ENCODE measurements at regions not wholly inside any gene's neighbourhood (a gene's known extent, or its start where the extent isn't known, plus 50 kb on each side); places are given as distances from the start of the nearest gene placed in this dataset.

GRCh38 chr2:220857368-220857767 is 714.7 kb downstream of the EPHA4 start:
- Histone ChIP-seq H3K27ac (no peak overlapping the region), H3K27me3 (no peaks in the 10 kb centered on the region), H3K9me3 (no peaks in the 10 kb centered on the region), H3K4me3 (no peak overlapping the region), H3K4me1 (no peaks in the 10 kb centered on the region), H3K36me3 (no peaks in the 10 kb centered on the region)
- no peak for DNase-seq
- 69 to 70% methylated on average over 1 of the region's 1 CpG for WGBS, 2 donors
- TF ChIP-seq POLR2A (IDR thresholded peaks at IDR 0.05): no peak
- TF ChIP-seq, protein P1, sequence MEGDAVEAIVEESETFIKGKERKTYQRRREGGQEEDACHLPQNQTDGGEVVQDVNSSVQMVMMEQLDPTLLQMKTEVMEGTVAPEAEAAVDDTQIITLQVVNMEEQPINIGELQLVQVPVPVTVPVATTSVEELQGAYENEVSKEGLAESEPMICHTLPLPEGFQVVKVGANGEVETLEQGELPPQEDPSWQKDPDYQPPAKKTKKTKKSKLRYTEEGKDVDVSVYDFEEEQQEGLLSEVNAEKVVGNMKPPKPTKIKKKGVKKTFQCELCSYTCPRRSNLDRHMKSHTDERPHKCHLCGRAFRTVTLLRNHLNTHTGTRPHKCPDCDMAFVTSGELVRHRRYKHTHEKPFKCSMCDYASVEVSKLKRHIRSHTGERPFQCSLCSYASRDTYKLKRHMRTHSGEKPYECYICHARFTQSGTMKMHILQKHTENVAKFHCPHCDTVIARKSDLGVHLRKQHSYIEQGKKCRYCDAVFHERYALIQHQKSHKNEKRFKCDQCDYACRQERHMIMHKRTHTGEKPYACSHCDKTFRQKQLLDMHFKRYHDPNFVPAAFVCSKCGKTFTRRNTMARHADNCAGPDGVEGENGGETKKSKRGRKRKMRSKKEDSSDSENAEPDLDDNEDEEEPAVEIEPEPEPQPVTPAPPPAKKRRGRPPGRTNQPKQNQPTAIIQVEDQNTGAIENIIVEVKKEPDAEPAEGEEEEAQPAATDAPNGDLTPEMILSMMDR (IDR thresholded peaks at IDR 0.05): no peak
- intact Hi-C loops (cut with DNase I): no loop called here

- no peak for TF ChIP-seq POLR2A (IDR thresholded peaks at IDR 0.05)
- TF ChIP-seq, protein P1 (IDR thresholded peaks at IDR 0.05): peak in 1 of 6 experiments; percentile 12
- DNase-seq: no peak
- no peaks in the 10 kb centered on the region for H3K9me3 ChIP-seq
- WGBS, 2 donors: 73 to 81% methylated on average over 2 of the region's 2 CpGs
- H3K4me3 ChIP-seq: no peak overlapping the region
- intact Hi-C loops (cut with DNase I): no loop called here
- H3K4me1 ChIP-seq: no peaks in the 10 kb centered on the region
- H3K27ac ChIP-seq: no peak overlapping the region
- no peaks in the 10 kb centered on the region for H3K36me3 ChIP-seq
- H3K27me3 ChIP-seq: no peaks in the 10 kb centered on the region
Measured at GRCh38 chr2:220858101-220858500, 714.0 kb downstream of the EPHA4 start.

DNA sequence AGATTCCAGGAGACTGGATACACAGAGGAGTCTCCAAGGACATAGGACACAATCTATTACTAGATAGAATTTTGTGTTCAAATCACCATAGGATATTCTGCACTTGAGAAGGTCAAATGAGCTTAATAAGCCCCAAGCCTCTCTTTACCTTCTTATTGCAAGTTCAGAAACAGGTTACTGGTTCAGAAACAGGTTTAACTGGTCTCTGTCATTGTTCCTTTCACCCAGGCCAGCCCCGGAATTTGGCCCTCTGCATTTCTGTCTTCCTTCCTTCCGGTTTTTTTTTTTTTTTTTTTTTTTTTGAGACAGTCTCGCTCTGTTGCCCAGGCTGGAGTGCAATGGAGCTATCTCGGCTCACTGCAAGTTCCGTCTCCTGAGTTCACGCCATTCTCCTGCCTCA is 700.2 kb downstream of the EPHA4 start:
- Histone ChIP-seq H3K27ac (no peak overlapping the region), H3K9me3 (no peaks in the 10 kb centered on the region), H3K4me1 (peaks cover 0 to 7% (median 0%) of the 10 kb centered on the region in 3 donors), H3K27me3 (no peaks in the 10 kb centered on the region), H3K4me3 (no peak overlapping the region), H3K36me3 (no peaks in the 10 kb centered on the region)
- no peak for DNase-seq
- intact Hi-C loops (cut with DNase I): no loop called here
- TF ChIP-seq POLR2A (IDR thresholded peaks at IDR 0.05): no peak
- TF ChIP-seq, protein P1 (IDR thresholded peaks at IDR 0.05): no peak
- 62 to 74% methylated on average over 5 to 6 of the region's 6 CpGs for WGBS, 2 donors

DNA sequence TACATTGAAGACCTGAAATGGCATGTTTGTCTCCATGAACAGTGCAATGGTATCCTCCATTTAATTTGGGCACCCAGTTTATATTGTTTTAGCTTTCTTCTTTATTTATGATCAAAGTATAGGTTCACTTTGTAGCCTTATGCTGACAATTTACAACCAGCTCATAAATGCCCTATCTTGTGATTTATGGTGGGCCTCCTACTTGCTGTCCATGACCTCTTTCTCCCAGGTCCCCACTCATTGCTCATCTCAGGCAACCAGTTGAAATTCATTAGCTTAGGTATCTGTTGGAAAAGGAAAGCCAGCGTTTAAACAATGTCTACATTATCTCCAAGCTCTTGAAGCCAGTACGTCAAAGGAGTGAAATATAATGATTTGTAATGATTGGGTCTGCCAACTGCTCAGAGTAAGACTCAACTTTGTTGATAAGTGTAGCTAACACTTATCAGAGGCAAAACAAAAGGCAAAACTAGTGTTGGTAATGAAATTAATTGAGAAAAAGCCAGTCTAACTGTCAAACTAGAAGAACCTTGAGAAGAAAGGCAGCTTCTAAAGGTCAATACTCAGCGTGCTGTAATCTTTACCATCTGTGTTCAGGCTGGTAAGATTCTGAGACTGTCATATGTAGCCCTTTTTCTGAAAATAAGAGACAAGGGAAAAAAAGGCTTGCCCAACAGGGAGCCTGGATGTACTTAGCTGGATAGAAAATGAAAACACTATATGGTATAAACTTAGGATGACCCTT is 695.9 kb downstream of the EPHA4 start:
- H3K9me3 ChIP-seq: no peaks in the 10 kb centered on the region
- peaks cover 0 to 16% (median 0%) of the 10 kb centered on the region in 3 donors for H3K4me1 ChIP-seq
- WGBS, 2 donors: 81 to 82% methylated on average over 3 of the region's 3 CpGs
- intact Hi-C loops (cut with DNase I): no loop called here
- DNase-seq: no peak
- H3K27me3 ChIP-seq: no peaks in the 10 kb centered on the region
- no peak for TF ChIP-seq POLR2A (IDR thresholded peaks at IDR 0.05)
- TF ChIP-seq, protein P1 (IDR thresholded peaks at IDR 0.05): no peak
- H3K36me3 ChIP-seq: no peaks in the 10 kb centered on the region
- H3K4me3 ChIP-seq: no peak overlapping the region
- no peak overlapping the region for H3K27ac ChIP-seq

- no peaks in the 10 kb centered on the region for H3K9me3 ChIP-seq
- intact Hi-C loops (cut with DNase I): no loop called here
- H3K27me3 ChIP-seq: no peaks in the 10 kb centered on the region
- TF ChIP-seq POLR2A (IDR thresholded peaks at IDR 0.05): no peak
- TF ChIP-seq, protein P1 (IDR thresholded peaks at IDR 0.05): no peak
- H3K4me3 ChIP-seq: no peak overlapping the region
- WGBS, 2 donors: 85 to 89% methylated on average over 2 of the region's 2 CpGs
- DNase-seq: no peak
- peaks cover 0 to 9% (median 0%) of the 10 kb centered on the region in 3 donors for H3K4me1 ChIP-seq
- no peaks in the 10 kb centered on the region for H3K36me3 ChIP-seq
- no peak overlapping the region for H3K27ac ChIP-seq
Measured at GRCh38 chr2:220877491-220877890, 694.6 kb downstream of the EPHA4 start.
